Neural crest cell (in vitro differentiated cells): ENCODE measurements at regions not wholly inside any gene's neighbourhood (a gene's known extent, or its start where the extent isn't known, plus 50 kb on each side); places are given as distances from the start of the nearest gene placed in this dataset.

Experiments used
- DNase-seq: peaks from one replicate; pipeline ENCODE4 v3.0.0; 2021; ENCODE audit warnings: low read depth, mixed read lengths, low spot score
- H3K27ac Mint-ChIP-seq: one replicate; pipeline ENCODE4 v1.8.0; 2021; ENCODE audit warnings: mild to moderate bottlenecking, mixed read lengths; ENCODE audit not compliant: unreplicated experiment
- H3K27me3 Mint-ChIP-seq: 2 replicates; pipeline ENCODE4 v1.8.0; 2021; ENCODE audit warnings: low read depth, mild to moderate bottlenecking, mixed read lengths
- H3K36me3 Mint-ChIP-seq: 2 replicates; pipeline ENCODE4 v1.8.0; 2021; ENCODE audit warnings: low read depth, mild to moderate bottlenecking, mixed read lengths
- H3K4me1 Mint-ChIP-seq: 2 replicates; pipeline ENCODE4 v1.8.0; 2021; ENCODE audit warnings: mixed read lengths
- H3K4me3 Mint-ChIP-seq: one replicate; pipeline ENCODE4 v1.8.0; 2021; ENCODE audit warnings: mild to moderate bottlenecking, mixed read lengths
- H3K9me3 Mint-ChIP-seq: 2 replicates; pipeline ENCODE4 v1.8.0; 2021; ENCODE audit warnings: mixed read lengths
- CTCF ChIP-seq: fragments of 200-600 bp; sonication (generic); conservative IDR thresholded peaks from 2 replicates; pipeline ENCODE4 v1.5.0; 2021; ENCODE audit warnings: antibody characterized with exemption, mild to moderate bottlenecking

DNA sequence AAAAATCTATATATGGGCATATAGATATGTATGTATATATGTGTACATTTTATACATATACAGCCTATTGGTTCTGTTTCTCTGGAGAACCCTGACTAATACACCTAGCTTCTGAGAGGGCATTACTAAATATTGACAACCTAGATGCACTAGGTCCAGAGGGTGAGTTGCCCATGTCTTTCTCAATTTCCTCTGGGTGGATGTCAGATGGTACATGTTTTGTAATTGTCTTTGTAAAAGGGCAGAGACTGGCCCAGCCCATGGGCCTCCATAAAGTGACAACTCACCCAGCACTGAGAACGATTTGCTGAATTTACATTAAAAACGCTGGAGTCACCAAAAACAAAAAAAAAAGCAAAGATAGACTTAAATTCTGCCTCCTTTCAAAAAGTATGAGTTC is 198.5 kb upstream of the FAM241A start:
- TF ChIP-seq CTCF = no peak
- Mint-ChIP-seq H3K4me3 (no peak overlapping the region), H3K27ac (no peak overlapping the region), H3K27me3 (no peaks in the 10 kb centered on the region), H3K9me3 (peaks cover 17% of the 10 kb centered on the region), H3K4me1 (no peaks in the 10 kb centered on the region), H3K36me3 (no peaks in the 10 kb centered on the region)
- no peak for DNase-seq

- peaks cover 17% of the 10 kb centered on the region for H3K9me3 Mint-ChIP-seq
- no peak overlapping the region for H3K27ac Mint-ChIP-seq
- no peaks in the 10 kb centered on the region for H3K36me3 Mint-ChIP-seq
- no peak for DNase-seq
- no peak overlapping the region for H3K4me3 Mint-ChIP-seq
- H3K27me3 Mint-ChIP-seq = no peaks in the 10 kb centered on the region
- H3K4me1 Mint-ChIP-seq = no peaks in the 10 kb centered on the region
- no peak for TF ChIP-seq CTCF
These were observed 192.6 kb upstream of the FAM241A start for GRCh38 chr4:111952688-111953087.

GRCh38 chr4:111954550-111954949 is 190.7 kb upstream of the FAM241A start:
- Mint-ChIP-seq H3K27me3 (no peaks in the 10 kb centered on the region), H3K36me3 (no peaks in the 10 kb centered on the region), H3K4me3 (no peak overlapping the region), H3K4me1 (no peaks in the 10 kb centered on the region), H3K9me3 (peaks cover 15% of the 10 kb centered on the region), H3K27ac (no peak overlapping the region)
- TF ChIP-seq CTCF = no peak
- DNase-seq = no peak

DNA sequence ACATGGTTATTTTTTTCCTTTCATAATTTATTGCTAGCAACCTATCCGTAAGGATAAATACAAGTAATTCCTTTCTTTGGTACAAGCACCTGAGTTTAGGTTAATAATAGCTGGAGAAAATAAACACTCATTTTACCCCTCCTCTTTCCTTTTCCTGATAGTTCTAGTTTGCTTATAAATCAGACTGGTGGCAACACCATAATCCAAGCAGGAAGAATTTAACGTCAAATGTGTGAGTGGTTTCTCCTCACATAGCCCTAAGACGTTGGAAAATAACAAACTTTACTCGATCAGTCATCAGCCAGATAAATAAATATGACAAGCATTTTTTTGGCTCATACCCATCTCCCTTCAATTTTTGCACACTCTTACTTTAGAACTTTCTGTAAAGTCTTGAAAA is 190.3 kb upstream of the FAM241A start:
- Mint-ChIP-seq H3K27me3 (no peaks in the 10 kb centered on the region), H3K4me1 (no peaks in the 10 kb centered on the region), H3K27ac (no peak overlapping the region), H3K9me3 (peaks cover 10% of the 10 kb centered on the region), H3K4me3 (no peak overlapping the region), H3K36me3 (no peaks in the 10 kb centered on the region)
- TF ChIP-seq CTCF = no peak
- DNase-seq = no peak

- H3K27ac Mint-ChIP-seq = no peak overlapping the region
- H3K36me3 Mint-ChIP-seq = no peaks in the 10 kb centered on the region
- no peak overlapping the region for H3K4me3 Mint-ChIP-seq
- H3K27me3 Mint-ChIP-seq = no peaks in the 10 kb centered on the region
- H3K9me3 Mint-ChIP-seq = no peaks in the 10 kb centered on the region
- no peak for TF ChIP-seq CTCF
- H3K4me1 Mint-ChIP-seq = no peaks in the 10 kb centered on the region
- no peak for DNase-seq
These were observed 188.1 kb upstream of the FAM241A start for GRCh38 chr4:111957116-111957515.

GRCh38 chr4:111957997-111958396 is 187.3 kb upstream of the FAM241A start:
- no peak for DNase-seq
- no peaks in the 10 kb centered on the region for H3K27me3 Mint-ChIP-seq
- H3K36me3 Mint-ChIP-seq = no peaks in the 10 kb centered on the region

More at GRCh38 chr4:111957997-111958396, 187.3 kb upstream of the FAM241A start:
- Mint-ChIP-seq H3K4me3 (no peak overlapping the region), H3K9me3 (no peaks in the 10 kb centered on the region), H3K27ac (no peak overlapping the region), H3K4me1 (no peaks in the 10 kb centered on the region)
- no peak for TF ChIP-seq CTCF
